Panc1 (cell line): ENCODE measurements at regions not wholly inside any gene's neighbourhood (a gene's known extent, or its start where the extent isn't known, plus 50 kb on each side); places are given as distances from the start of the nearest gene placed in this dataset.

Experiments
- ATAC-seq: fragments of 200-7000 bp; cut with Tn5 transposase; 2 replicates; pipeline ENCODE4 v1.9.1; 2020; ENCODE audit warnings: mild to moderate bottlenecking, moderate library complexity
- BruUV-seq: library from RNA; stranded (reverse); fragments of 400-500 nt; replicated peaks from 2 replicates; lab custom pipeline; 2021; lab: Mats Ljungman, UMichigan
- CTCF ChIA-PET: fragments of 300-600 bp; sonication (Branson Sonifier 250); formaldehyde crosslinking; loops from one replicate; lab custom pipeline; 2022; ENCODE audit warnings: antibody characterized with exemption; lab: Charles Lee
- POLR2A ChIA-PET: fragments of 300-600 bp; sonication (Branson Sonifier 250); formaldehyde crosslinking; loops from one replicate; lab custom pipeline; 2022; ENCODE audit warnings: antibody characterized with exemption; lab: Charles Lee
- DNase-seq: peaks from one replicate; pipeline ENCODE4 v3.0.0-alpha.2; 2010; ENCODE audit warnings: low read depth, low spot score
- H3K27ac ChIP-seq: 2 replicates; pipeline ENCODE4 v1.5.1; 2011; ENCODE audit warnings: mild to moderate bottlenecking, low read length, inconsistent platforms
- H3K27me3 ChIP-seq: fragments of 200-500 bp; sonication (Bioruptor generic); 2 replicates; pipeline ENCODE4 v1.6.0; 2014; ENCODE audit warnings: low read length, inconsistent platforms; ENCODE audit not compliant: control insufficient read depth, insufficient read depth
- H3K36me3 ChIP-seq: fragments of 200-500 bp; sonication (Bioruptor generic); 2 replicates; pipeline ENCODE4 v1.5.1; 2014; ENCODE audit warnings: inconsistent platforms, mild to moderate bottlenecking, low read length, moderate library complexity; ENCODE audit not compliant: control insufficient read depth, insufficient read depth
- H3K4me1 ChIP-seq: 2 replicates; pipeline ENCODE4 v1.5.1; 2011; ENCODE audit warnings: inconsistent platforms, mild to moderate bottlenecking, low read length, moderate library complexity; ENCODE audit not compliant: control insufficient read depth, insufficient read depth
- H3K4me3 ChIP-seq, 2 experiments: 2 replicates each; pipeline ENCODE4 v1.5.1; 2011 to 2012; ENCODE audit warnings: low read depth in 2 of 2, low read length in 2 of 2, mild to moderate bottlenecking in 2 of 2, inconsistent platforms in 1 of 2, moderate library complexity in 1 of 2
- H3K9me3 ChIP-seq: fragments of 200-500 bp; sonication (Bioruptor generic); 2 replicates; pipeline ENCODE4 v1.5.1; 2014; ENCODE audit warnings: low read depth, mild to moderate bottlenecking, inconsistent platforms, low read length, moderate library complexity; ENCODE audit not compliant: control insufficient read depth, insufficient read depth
- POLR2AphosphoS5 ChIP-seq: IDR thresholded peaks from 2 replicates; pipeline ENCODE4 v1.6.1; 2012; ENCODE audit warnings: mild to moderate bottlenecking, low read depth, low read length, moderate library complexity
- SIN3A ChIP-seq: IDR thresholded peaks from 2 replicates; pipeline ENCODE4 v1.6.1; 2012; ENCODE audit warnings: low read depth, mild to moderate bottlenecking, low read length, moderate library complexity, borderline replicate concordance; ENCODE audit not compliant: insufficient read depth
- TCF7L2 ChIP-seq: IDR thresholded peaks from 2 replicates; pipeline ENCODE4 v1.6.1; 2011; ENCODE audit warnings: mild to moderate bottlenecking, low read depth, low read length, inconsistent platforms
- in situ Hi-C: cut with HindIII; loops from 2 replicates; pipeline ENCODE4 v1.10.0; 2016; ENCODE audit warnings: low sequenced_read_pairs, low pct_unique_long_range_greater_than_20kb
- intact Hi-C: fragments of 100-400 bp; cut with micrococcal nuclease; formaldehyde crosslinking; loops from one replicate; pipeline ENCODE4 v1.10.0; 2022; ENCODE audit not compliant: unreplicated experiment
- TF ChIP-seq, protein P1 (sequence below): fragments of 450-650 bp; IDR thresholded peaks from 2 replicates; pipeline ENCODE4 v1.5.1; 2017; ENCODE audit warnings: mild to moderate bottlenecking
- TF ChIP-seq, protein P2 (sequence below), 2 experiments: IDR thresholded peaks; 2 replicates each; pipeline ENCODE4 v1.6.1; 2011 to 2012; ENCODE audit warnings: low read depth in 2 of 2, control low read depth in 1 of 2, low read length in 1 of 2, mild to moderate bottlenecking in 1 of 2, moderate library complexity in 1 of 2; ENCODE audit not compliant: insufficient read depth in 1 of 2

DNA sequence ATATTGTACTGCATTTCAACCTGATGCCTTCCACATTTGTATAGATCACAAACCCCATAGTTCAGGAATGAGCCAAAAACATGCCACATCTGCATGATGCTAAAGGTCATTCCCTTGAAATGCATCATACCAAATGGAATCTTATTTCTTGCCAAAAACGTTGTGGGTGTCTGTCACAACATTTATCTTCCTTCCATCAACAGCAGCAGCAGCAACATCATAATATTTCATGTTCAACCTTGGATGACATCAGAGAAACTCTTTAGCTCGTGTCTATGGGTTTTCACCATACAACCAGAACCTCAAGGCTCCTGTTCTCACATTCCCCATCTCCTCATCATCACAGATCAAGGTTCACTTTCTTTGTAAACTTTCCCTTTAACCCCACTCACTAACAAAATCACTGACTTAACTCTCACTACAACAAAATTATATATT, 221.3 kb upstream of the CTAGE1 start:
- CTCF ChIA-PET, result no interaction called here
- no peak overlapping the region for H3K27ac ChIP-seq
- no TSS peak for BruUV-seq

DNA sequence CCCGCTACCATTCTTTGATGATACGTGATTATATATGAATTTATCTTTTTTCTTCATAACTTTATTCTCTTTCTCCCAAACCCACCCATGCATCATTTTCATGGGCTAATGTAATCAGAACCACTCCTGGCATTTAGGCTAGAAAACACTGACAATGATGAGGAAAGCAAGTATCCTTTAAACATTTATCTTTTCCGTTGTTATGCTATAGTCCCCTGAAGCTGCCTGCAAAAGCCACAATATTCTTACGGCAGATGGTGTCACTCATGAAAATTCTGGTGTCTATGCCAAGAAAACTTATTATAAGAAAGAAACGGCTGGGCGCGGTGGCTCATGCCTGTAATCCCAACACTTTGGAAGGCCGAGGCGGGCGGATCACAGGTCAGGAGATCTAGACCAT, 221.8 kb upstream of the CTAGE1 start:
- ATAC-seq (no peak), DNase-seq (no peak)
- Histone ChIP-seq H3K36me3 (no peaks in the 10 kb centered on the region), H3K27ac (no peak overlapping the region), H3K4me1 (no peaks in the 10 kb centered on the region), H3K9me3 (no peaks in the 10 kb centered on the region), H3K4me3 (no peak overlapping the region), H3K27me3 (0 out of 2 replicates have a peak, but pooled peaks cover 3% of the 10 kb centered on the region)
- CTCF ChIA-PET, result no interaction called here
- intact Hi-C loops, result no loop called here
- no peak for TF ChIP-seq TCF7L2
- TF ChIP-seq, protein P1, sequence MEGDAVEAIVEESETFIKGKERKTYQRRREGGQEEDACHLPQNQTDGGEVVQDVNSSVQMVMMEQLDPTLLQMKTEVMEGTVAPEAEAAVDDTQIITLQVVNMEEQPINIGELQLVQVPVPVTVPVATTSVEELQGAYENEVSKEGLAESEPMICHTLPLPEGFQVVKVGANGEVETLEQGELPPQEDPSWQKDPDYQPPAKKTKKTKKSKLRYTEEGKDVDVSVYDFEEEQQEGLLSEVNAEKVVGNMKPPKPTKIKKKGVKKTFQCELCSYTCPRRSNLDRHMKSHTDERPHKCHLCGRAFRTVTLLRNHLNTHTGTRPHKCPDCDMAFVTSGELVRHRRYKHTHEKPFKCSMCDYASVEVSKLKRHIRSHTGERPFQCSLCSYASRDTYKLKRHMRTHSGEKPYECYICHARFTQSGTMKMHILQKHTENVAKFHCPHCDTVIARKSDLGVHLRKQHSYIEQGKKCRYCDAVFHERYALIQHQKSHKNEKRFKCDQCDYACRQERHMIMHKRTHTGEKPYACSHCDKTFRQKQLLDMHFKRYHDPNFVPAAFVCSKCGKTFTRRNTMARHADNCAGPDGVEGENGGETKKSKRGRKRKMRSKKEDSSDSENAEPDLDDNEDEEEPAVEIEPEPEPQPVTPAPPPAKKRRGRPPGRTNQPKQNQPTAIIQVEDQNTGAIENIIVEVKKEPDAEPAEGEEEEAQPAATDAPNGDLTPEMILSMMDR, result no peak
- TF ChIP-seq, protein P2, sequence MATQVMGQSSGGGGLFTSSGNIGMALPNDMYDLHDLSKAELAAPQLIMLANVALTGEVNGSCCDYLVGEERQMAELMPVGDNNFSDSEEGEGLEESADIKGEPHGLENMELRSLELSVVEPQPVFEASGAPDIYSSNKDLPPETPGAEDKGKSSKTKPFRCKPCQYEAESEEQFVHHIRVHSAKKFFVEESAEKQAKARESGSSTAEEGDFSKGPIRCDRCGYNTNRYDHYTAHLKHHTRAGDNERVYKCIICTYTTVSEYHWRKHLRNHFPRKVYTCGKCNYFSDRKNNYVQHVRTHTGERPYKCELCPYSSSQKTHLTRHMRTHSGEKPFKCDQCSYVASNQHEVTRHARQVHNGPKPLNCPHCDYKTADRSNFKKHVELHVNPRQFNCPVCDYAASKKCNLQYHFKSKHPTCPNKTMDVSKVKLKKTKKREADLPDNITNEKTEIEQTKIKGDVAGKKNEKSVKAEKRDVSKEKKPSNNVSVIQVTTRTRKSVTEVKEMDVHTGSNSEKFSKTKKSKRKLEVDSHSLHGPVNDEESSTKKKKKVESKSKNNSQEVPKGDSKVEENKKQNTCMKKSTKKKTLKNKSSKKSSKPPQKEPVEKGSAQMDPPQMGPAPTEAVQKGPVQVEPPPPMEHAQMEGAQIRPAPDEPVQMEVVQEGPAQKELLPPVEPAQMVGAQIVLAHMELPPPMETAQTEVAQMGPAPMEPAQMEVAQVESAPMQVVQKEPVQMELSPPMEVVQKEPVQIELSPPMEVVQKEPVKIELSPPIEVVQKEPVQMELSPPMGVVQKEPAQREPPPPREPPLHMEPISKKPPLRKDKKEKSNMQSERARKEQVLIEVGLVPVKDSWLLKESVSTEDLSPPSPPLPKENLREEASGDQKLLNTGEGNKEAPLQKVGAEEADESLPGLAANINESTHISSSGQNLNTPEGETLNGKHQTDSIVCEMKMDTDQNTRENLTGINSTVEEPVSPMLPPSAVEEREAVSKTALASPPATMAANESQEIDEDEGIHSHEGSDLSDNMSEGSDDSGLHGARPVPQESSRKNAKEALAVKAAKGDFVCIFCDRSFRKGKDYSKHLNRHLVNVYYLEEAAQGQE (IDR thresholded peaks at IDR 0.05; ENCODE audit: insufficient read depth in 1 of 2, low read depth in 2 of 2, low read length in 1 of 2), result no peak
- TF ChIP-seq POLR2AphosphoS5, result no peak
- BruUV-seq, result no TSS peak
- in situ Hi-C loops, result no loop called here
- POLR2A ChIA-PET, result no interaction called here

More for the DNA sequence above, 221.3 kb upstream of the CTAGE1 start:
- Histone ChIP-seq H3K4me3 (no peak overlapping the region), H3K27me3 (0 out of 2 replicates have a peak, but pooled peaks cover 3% of the 10 kb centered on the region), H3K36me3 (no peaks in the 10 kb centered on the region), H3K4me1 (no peaks in the 10 kb centered on the region), H3K9me3 (no peaks in the 10 kb centered on the region)
- DNase-seq (no peak), ATAC-seq (no peak)
- POLR2A ChIA-PET, result no interaction called here
- intact Hi-C loops, result no loop called here
- in situ Hi-C loops, result no loop called here
- no peak for TF ChIP-seq SIN3A
- TF ChIP-seq, protein P2 (IDR thresholded peaks at IDR 0.05; ENCODE audit: insufficient read depth in 1 of 2, low read depth in 2 of 2, low read length in 1 of 2), result no peak
- TF ChIP-seq, protein P1, result no peak
